Kidney (tissue), 13 donors: ENCODE measurements at regions not wholly inside any gene's neighbourhood (a gene's known extent, or its start where the extent isn't known, plus 50 kb on each side); places are given as distances from the start of the nearest gene placed in this dataset.
"Not testable (repeated sequence)": the region's sequence is repeated elsewhere in the genome, so short reads cannot be mapped to it uniquely, and the experiment has no call there.

Experiments
- DNase-seq, 5 donors: peaks; one replicate each; pipeline ENCODE4 v3.0.0-alpha.2; 2013 to 2020
- FAIRE-seq: peaks from 2 replicates; lab custom pipeline; 2012; peaks lifted over from hg19 to GRCh38; lab: Jason Lieb, UNC
- H3K27ac ChIP-seq, 2 donors: one replicate each; pipeline ENCODE4 v1.7.0; 2013; ENCODE audit warnings: low read depth in 2 of 2, low read length in 2 of 2, inconsistent platforms in 1 of 2
- H3K27me3 ChIP-seq: one replicate; pipeline ENCODE4 v1.7.1; 2013; ENCODE audit warnings: low read length, inconsistent platforms; ENCODE audit not compliant: control insufficient read depth, insufficient read depth
- H3K36me3 ChIP-seq, 3 donors: one replicate each; pipeline versions ENCODE4 v1.7.0 to v1.7.1; 2013; ENCODE audit warnings: low read length in 3 of 3, control low read depth in 1 of 3, inconsistent platforms in 1 of 3; ENCODE audit not compliant: insufficient read depth in 3 of 3, control insufficient read depth in 2 of 3
- H3K4me1 ChIP-seq, 3 donors: one replicate each; pipeline versions ENCODE4 v1.7.0 to v1.7.1; 2013; ENCODE audit warnings: low read length in 3 of 3, inconsistent platforms in 1 of 3, low read depth in 1 of 3; ENCODE audit not compliant: control insufficient read depth in 2 of 3, insufficient read depth in 2 of 3
- H3K4me3 ChIP-seq, 3 donors: one replicate each; pipeline versions ENCODE4 v1.7.0 to v1.8.1; 2013; ENCODE audit warnings: low read length in 3 of 3, control low read depth in 1 of 3, inconsistent platforms in 1 of 3
- H3K9ac ChIP-seq, 3 donors: one replicate each; pipeline versions ENCODE4 v1.7.0 to v1.7.1; 2013; ENCODE audit warnings: low read length in 3 of 3, control low read depth in 1 of 3, inconsistent platforms in 1 of 3
- H3K9me3 ChIP-seq, 3 donors: one replicate each; pipeline versions ENCODE4 v1.7.0 to v1.7.1; 2013; ENCODE audit warnings: low read length in 3 of 3, control low read depth in 1 of 3, inconsistent platforms in 1 of 3; ENCODE audit not compliant: control insufficient read depth in 2 of 3, insufficient read depth in 1 of 3
- CTCF ChIP-seq: IDR thresholded peaks from 3 replicates; pipeline ENCODE4 v1.5.1; 2012; ENCODE audit warnings: mild to moderate bottlenecking, moderate library complexity, borderline replicate concordance; ENCODE audit not compliant: insufficient read depth; ENCODE audit errors: extremely low read depth
- intact Hi-C: fragments of 100-400 bp; cut with DNase I; formaldehyde crosslinking; loops from one replicate; pipeline ENCODE4 v1.11.1; 2022
- donor health status: control.
- donor health status: control.
- donor health status: control.
- donor health status: control.
- donor health status: control.
- donor health status: DM: yes; HTN: yes; CAD: no.
- donor health status: Normal renal cell carcinoma (clear cell type).

- intact Hi-C loops = no loop called here
- no peak overlapping the region for H3K9ac ChIP-seq
- TF ChIP-seq CTCF = no peak
- no peaks in the 10 kb centered on the region for H3K27me3 ChIP-seq
- H3K9me3 ChIP-seq = no peaks in the 10 kb centered on the region
- H3K27ac ChIP-seq = no peak overlapping the region
- H3K4me3 ChIP-seq = no peak overlapping the region
- DNase-seq (no peak), FAIRE-seq (no peak)
- H3K4me1 ChIP-seq = no peaks in the 10 kb centered on the region
- no peaks in the 10 kb centered on the region for H3K36me3 ChIP-seq
Observed at GRCh38 chr13:85137516-85137915, 661.7 kb downstream of the SLITRK6 start.

GRCh38 chr13:85132986-85133385, 666.2 kb downstream of the SLITRK6 start:
- Histone ChIP-seq H3K36me3 (no peaks in the 10 kb centered on the region), H3K9ac (no peak overlapping the region), H3K27me3 (no peaks in the 10 kb centered on the region), H3K9me3 (no peaks in the 10 kb centered on the region), H3K4me1 (no peaks in the 10 kb centered on the region), H3K27ac (no peak overlapping the region), H3K4me3 (no peak overlapping the region)
- DNase-seq = no peak
- intact Hi-C loops = no loop called here
- FAIRE-seq = no peak
- TF ChIP-seq CTCF = no peak

DNA sequence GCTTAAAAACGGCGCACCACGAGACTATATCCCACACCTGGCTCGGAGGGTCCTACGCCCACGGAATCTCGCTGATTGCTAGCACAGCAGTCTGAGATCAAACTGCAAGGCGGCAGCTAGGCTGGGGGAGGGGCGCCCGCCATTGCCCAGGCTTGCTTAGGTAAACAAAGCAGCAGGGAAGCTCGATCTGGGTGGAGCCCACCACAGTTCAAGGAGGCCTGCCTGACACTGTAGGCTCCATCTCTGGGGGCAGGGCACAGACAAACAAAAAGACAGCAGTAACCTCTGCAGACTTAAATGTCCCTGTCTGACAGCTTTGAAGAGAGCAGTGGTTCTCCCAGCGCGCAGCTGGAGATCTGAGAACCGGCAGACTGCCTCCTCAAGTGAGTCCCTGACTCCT, 675.7 kb downstream of the SLITRK6 start:
- intact Hi-C loops, FAIRE-seq, H3K27ac ChIP-seq, H3K4me1 ChIP-seq, H3K27me3 ChIP-seq, H3K36me3 ChIP-seq, H3K4me3 ChIP-seq, H3K9me3 ChIP-seq, DNase-seq, H3K9ac ChIP-seq: not testable (repeated sequence)

DNA sequence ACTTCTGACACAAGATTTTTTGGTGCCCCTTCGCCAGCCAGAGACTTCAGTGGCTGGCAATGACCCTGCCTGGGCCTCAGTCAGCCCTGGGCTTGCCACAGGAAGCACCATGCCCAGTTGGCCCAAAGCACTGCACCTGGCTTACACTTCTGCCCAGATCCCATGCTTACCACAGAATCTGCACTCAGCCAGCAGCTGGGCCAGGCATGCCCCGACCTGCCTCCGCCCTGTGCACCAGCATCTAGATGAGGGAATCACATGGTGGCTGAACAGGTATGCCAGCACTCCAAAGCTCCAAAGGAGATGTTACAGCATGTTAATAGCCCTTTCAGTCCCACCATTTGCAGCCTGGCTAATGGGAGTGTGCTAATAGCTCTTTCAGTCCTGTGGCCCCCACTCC, 690.9 kb downstream of the SLITRK6 start:
- no peaks in the 10 kb centered on the region for H3K4me1 ChIP-seq
- no peaks in the 10 kb centered on the region for H3K27me3 ChIP-seq
- no peak overlapping the region for H3K4me3 ChIP-seq
- peaks cover 0 to 3% (median 0%) of the 10 kb centered on the region in 3 donors for H3K9me3 ChIP-seq
- no peak for TF ChIP-seq CTCF
- no peak overlapping the region for H3K9ac ChIP-seq
- DNase-seq (peak in 1 of 5 donors; percentile 36), FAIRE-seq (no peak)
- no peaks in the 10 kb centered on the region for H3K36me3 ChIP-seq
- intact Hi-C loops = no loop called here
- no peak overlapping the region for H3K27ac ChIP-seq
